Activated naive CD4-positive, alpha-beta T cell treated with anti-CD3 and anti-CD28 coated beads, Interleukin-2, amount 10 ng/mL, durations not matched to agents 7 days and 5 days (primary cell): ENCODE measurements at regions not wholly inside any gene's neighbourhood (a gene's known extent, or its start where the extent isn't known, plus 50 kb on each side); places are given as distances from the start of the nearest gene placed in this dataset.
"Not testable (repeated sequence)": the region's sequence is repeated elsewhere in the genome, so short reads cannot be mapped to it uniquely, and the experiment has no call there.

ENCODE experiments used
- CTCF ChIA-PET: fragments of 350-600 bp; sonication (Branson Sonifier 250); formaldehyde crosslinking; loops from one replicate; lab custom pipeline; 2021; ENCODE audit warnings: antibody characterized with exemption; lab: Charles Lee
- DNase-seq: peaks from one replicate; pipeline ENCODE4 v3.0.0-alpha.2; 2020
- H3K27ac Mint-ChIP-seq: one replicate; pipeline ENCODE4 v1.8.0; 2021; ENCODE audit warnings: mild to moderate bottlenecking, moderate library complexity, mixed read lengths
- H3K27me3 Mint-ChIP-seq: one replicate; pipeline ENCODE4 v1.8.0; 2021; ENCODE audit warnings: mild to moderate bottlenecking, mixed read lengths
- H3K36me3 Mint-ChIP-seq: one replicate; pipeline ENCODE4 v1.8.0; 2021; ENCODE audit warnings: mixed read lengths
- H3K4me1 Mint-ChIP-seq: one replicate; pipeline ENCODE4 v1.8.0; 2021; ENCODE audit warnings: mixed read lengths
- H3K4me3 Mint-ChIP-seq: one replicate; pipeline ENCODE4 v1.8.0; 2021; ENCODE audit warnings: mild to moderate bottlenecking, moderate library complexity, mixed read lengths
- H3K9me3 Mint-ChIP-seq: one replicate; pipeline ENCODE4 v1.8.0; 2021; ENCODE audit warnings: mixed read lengths

- Mint-ChIP-seq H3K9me3 (no peaks in the 10 kb centered on the region), H3K4me1 (no peaks in the 10 kb centered on the region), H3K36me3 (no peaks in the 10 kb centered on the region), H3K27ac (no peak overlapping the region), H3K4me3 (no peak overlapping the region), H3K27me3 (no peaks in the 10 kb centered on the region)
- CTCF ChIA-PET, result interaction anchor here (0.7 kb wide), 1 partner anchor 564 kb away, joined by 3 read pairs; no protein-coding TSS in a partner anchor
- DNase-seq, result no peak
Observed at GRCh38 chr1:60889709-60890108, 192.7 kb upstream of the NFIA start.

GRCh38 chr1:60888126-60888525 lies 194.2 kb upstream of the NFIA start:
- no peak for DNase-seq
- no peaks in the 10 kb centered on the region for H3K9me3 Mint-ChIP-seq
- no peak overlapping the region for H3K27ac Mint-ChIP-seq
- peaks cover 3% of the 10 kb centered on the region for H3K27me3 Mint-ChIP-seq
- CTCF ChIA-PET, result no interaction called here
- no peaks in the 10 kb centered on the region for H3K4me1 Mint-ChIP-seq
- H3K4me3 Mint-ChIP-seq, result no peak overlapping the region
- H3K36me3 Mint-ChIP-seq, result no peaks in the 10 kb centered on the region

- H3K27me3 Mint-ChIP-seq, result peaks cover 3% of the 10 kb centered on the region
- H3K4me1 Mint-ChIP-seq, result no peaks in the 10 kb centered on the region
- no peaks in the 10 kb centered on the region for H3K9me3 Mint-ChIP-seq
- CTCF ChIA-PET, result interaction anchor here (0.6 to 1.0 kb wide), 2 partner anchors 39 to 156 kb away, joined by 3 read pairs; no protein-coding TSS in a partner anchor
- no peaks in the 10 kb centered on the region for H3K36me3 Mint-ChIP-seq
- H3K4me3 Mint-ChIP-seq, result no peak overlapping the region
- DNase-seq, result no peak
- no peak overlapping the region for H3K27ac Mint-ChIP-seq
Observed at GRCh38 chr1:60886793-60887331, 195.5 kb upstream of the NFIA start.

- H3K9me3 Mint-ChIP-seq, result no peaks in the 10 kb centered on the region
- CTCF ChIA-PET, result no interaction called here
- no peak overlapping the region for H3K27ac Mint-ChIP-seq
Observed at GRCh38 chr1:60886090-60886489, 196.3 kb upstream of the NFIA start.

GRCh38 chr1:60880202-60880601 lies 202.2 kb upstream of the NFIA start:
- H3K4me3 Mint-ChIP-seq, result no peak overlapping the region
- H3K27ac Mint-ChIP-seq, result no peak overlapping the region
- no peaks in the 10 kb centered on the region for H3K9me3 Mint-ChIP-seq
- no peaks in the 10 kb centered on the region for H3K4me1 Mint-ChIP-seq
- CTCF ChIA-PET, result no interaction called here
- DNase-seq, result no peak
- no peaks in the 10 kb centered on the region for H3K36me3 Mint-ChIP-seq
- H3K27me3 Mint-ChIP-seq, result peaks cover 3% of the 10 kb centered on the region

More at GRCh38 chr1:60886090-60886489, 196.3 kb upstream of the NFIA start:
- Mint-ChIP-seq H3K4me1 (no peaks in the 10 kb centered on the region), H3K27me3 (peaks cover 3% of the 10 kb centered on the region), H3K4me3 (no peak overlapping the region), H3K36me3 (no peaks in the 10 kb centered on the region)
- no peak for DNase-seq

GRCh38 chr1:60878323-60878722 lies 204.0 kb upstream of the NFIA start:
- H3K36me3 Mint-ChIP-seq, result no peaks in the 10 kb centered on the region
- H3K27ac Mint-ChIP-seq, result no peak overlapping the region
- H3K4me1 Mint-ChIP-seq, result no peaks in the 10 kb centered on the region
- CTCF ChIA-PET, result no interaction called here
- H3K27me3 Mint-ChIP-seq, result no peaks in the 10 kb centered on the region
- DNase-seq, result no peak
- H3K9me3 Mint-ChIP-seq, result no peaks in the 10 kb centered on the region
- no peak overlapping the region for H3K4me3 Mint-ChIP-seq

GRCh38 chr1:60877376-60877775 lies 205.0 kb upstream of the NFIA start:
- H3K9me3 Mint-ChIP-seq, result no peaks in the 10 kb centered on the region
- no peak overlapping the region for H3K4me3 Mint-ChIP-seq
- no peaks in the 10 kb centered on the region for H3K36me3 Mint-ChIP-seq
- no peak overlapping the region for H3K27ac Mint-ChIP-seq
- no peaks in the 10 kb centered on the region for H3K4me1 Mint-ChIP-seq
- no peaks in the 10 kb centered on the region for H3K27me3 Mint-ChIP-seq
- CTCF ChIA-PET, result no interaction called here
- no peak for DNase-seq

GRCh38 chr1:60876952-60877351 lies 205.4 kb upstream of the NFIA start:
- Mint-ChIP-seq H3K4me1 (no peaks in the 10 kb centered on the region), H3K36me3 (no peaks in the 10 kb centered on the region), H3K4me3 (no peak overlapping the region), H3K9me3 (no peaks in the 10 kb centered on the region), H3K27ac (no peak overlapping the region), H3K27me3 (no peaks in the 10 kb centered on the region)
- CTCF ChIA-PET, result no interaction called here
- no peak for DNase-seq

GRCh38 chr1:60875138-60875537 lies 207.2 kb upstream of the NFIA start:
- Mint-ChIP-seq H3K27ac (no peak overlapping the region), H3K4me3 (no peak overlapping the region), H3K27me3 (no peaks in the 10 kb centered on the region), H3K4me1 (no peaks in the 10 kb centered on the region), H3K9me3 (no peaks in the 10 kb centered on the region), H3K36me3 (no peaks in the 10 kb centered on the region)
- DNase-seq, result no peak
- CTCF ChIA-PET, result no interaction called here

GRCh38 chr1:60874718-60875117 lies 207.6 kb upstream of the NFIA start:
- Mint-ChIP-seq H3K4me3 (no peak overlapping the region), H3K27me3 (no peaks in the 10 kb centered on the region), H3K36me3 (no peaks in the 10 kb centered on the region), H3K4me1 (no peaks in the 10 kb centered on the region), H3K27ac (no peak overlapping the region), H3K9me3 (no peaks in the 10 kb centered on the region)
- CTCF ChIA-PET, result no interaction called here
- DNase-seq, result no peak

GRCh38 chr1:60873396-60873795 lies 209.0 kb upstream of the NFIA start:
- DNase-seq, CTCF ChIA-PET, H3K4me3 Mint-ChIP-seq, H3K4me1 Mint-ChIP-seq, H3K27me3 Mint-ChIP-seq, H3K9me3 Mint-ChIP-seq, H3K27ac Mint-ChIP-seq, H3K36me3 Mint-ChIP-seq: not testable (repeated sequence)

- CTCF ChIA-PET, result no interaction called here
- Mint-ChIP-seq H3K4me1 (no peaks in the 10 kb centered on the region), H3K27me3 (no peaks in the 10 kb centered on the region), H3K9me3 (no peaks in the 10 kb centered on the region), H3K36me3 (no peaks in the 10 kb centered on the region), H3K27ac (no peak overlapping the region), H3K4me3 (no peak overlapping the region)
- DNase-seq, result no peak
Observed at GRCh38 chr1:60872426-60873054, 209.8 kb upstream of the NFIA start.

- no peak for DNase-seq
- H3K27me3 Mint-ChIP-seq, result no peaks in the 10 kb centered on the region
- H3K36me3 Mint-ChIP-seq, result no peaks in the 10 kb centered on the region
- no peaks in the 10 kb centered on the region for H3K4me1 Mint-ChIP-seq
- H3K9me3 Mint-ChIP-seq, result no peaks in the 10 kb centered on the region
- H3K4me3 Mint-ChIP-seq, result no peak overlapping the region
- no peak overlapping the region for H3K27ac Mint-ChIP-seq
- CTCF ChIA-PET, result no interaction called here
Observed at GRCh38 chr1:60870269-60870865, 212.0 kb upstream of the NFIA start.

GRCh38 chr1:60868901-60869663 lies 213.3 kb upstream of the NFIA start:
- DNase-seq, result no peak
- Mint-ChIP-seq H3K4me1 (no peaks in the 10 kb centered on the region), H3K36me3 (no peaks in the 10 kb centered on the region), H3K9me3 (no peaks in the 10 kb centered on the region), H3K27me3 (no peaks in the 10 kb centered on the region), H3K27ac (no peak overlapping the region), H3K4me3 (no peak overlapping the region)
- CTCF ChIA-PET, result no interaction called here
